ENCODE measurements at regions not wholly inside any gene's neighbourhood (a gene's known extent, or its start where the extent isn't known, plus 50 kb on each side); places are given as distances from the start of the nearest gene placed in this dataset.

DNA sequence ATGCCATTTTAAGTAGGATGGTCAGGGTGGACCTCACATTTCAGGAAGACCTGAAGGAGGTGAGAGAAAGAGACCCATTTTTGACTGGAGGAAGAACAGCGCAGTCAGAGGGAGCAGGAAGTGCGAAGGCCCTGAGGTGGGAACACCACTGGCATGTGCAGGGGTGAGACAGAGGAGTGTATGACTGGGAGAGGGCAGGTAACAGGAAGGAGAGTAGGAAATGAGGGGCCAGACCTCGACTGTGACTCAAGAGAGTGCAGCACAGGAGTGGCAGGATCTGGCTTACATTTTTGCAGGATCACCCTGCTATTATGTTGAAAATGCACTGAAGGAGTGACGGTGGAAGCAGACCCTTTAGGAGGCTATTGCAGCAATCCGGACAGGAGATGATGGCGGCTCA, 117.7 kb upstream of the CDYL start:
- H3K36me3 Mint-ChIP-seq (ENCODE audit: low read depth) = no peaks in the 10 kb centered on the region
- no peaks in the 10 kb centered on the region for H3K9me3 Mint-ChIP-seq
- TF ChIP-seq, protein P1, sequence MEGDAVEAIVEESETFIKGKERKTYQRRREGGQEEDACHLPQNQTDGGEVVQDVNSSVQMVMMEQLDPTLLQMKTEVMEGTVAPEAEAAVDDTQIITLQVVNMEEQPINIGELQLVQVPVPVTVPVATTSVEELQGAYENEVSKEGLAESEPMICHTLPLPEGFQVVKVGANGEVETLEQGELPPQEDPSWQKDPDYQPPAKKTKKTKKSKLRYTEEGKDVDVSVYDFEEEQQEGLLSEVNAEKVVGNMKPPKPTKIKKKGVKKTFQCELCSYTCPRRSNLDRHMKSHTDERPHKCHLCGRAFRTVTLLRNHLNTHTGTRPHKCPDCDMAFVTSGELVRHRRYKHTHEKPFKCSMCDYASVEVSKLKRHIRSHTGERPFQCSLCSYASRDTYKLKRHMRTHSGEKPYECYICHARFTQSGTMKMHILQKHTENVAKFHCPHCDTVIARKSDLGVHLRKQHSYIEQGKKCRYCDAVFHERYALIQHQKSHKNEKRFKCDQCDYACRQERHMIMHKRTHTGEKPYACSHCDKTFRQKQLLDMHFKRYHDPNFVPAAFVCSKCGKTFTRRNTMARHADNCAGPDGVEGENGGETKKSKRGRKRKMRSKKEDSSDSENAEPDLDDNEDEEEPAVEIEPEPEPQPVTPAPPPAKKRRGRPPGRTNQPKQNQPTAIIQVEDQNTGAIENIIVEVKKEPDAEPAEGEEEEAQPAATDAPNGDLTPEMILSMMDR (conservative IDR thresholded peaks at IDR 0.05) = no peak
- 85 to 89% methylated on average over 6 of the region's 6 CpGs for WGBS, 2 experiments (ENCODE audit: insufficient coverage in 1 of 2, insufficient read length in 1 of 2)
- H3K4me3 Mint-ChIP-seq = no peak overlapping the region
- Histone ChIP-seq H3K27me3 (ENCODE audit: control insufficient read depth, insufficient read depth, low read length, poor library complexity, severe bottlenecking) (no peaks in the 10 kb centered on the region), H3K27ac (ENCODE audit: low read depth, low read length) (no peak overlapping the region), H3K9ac (ENCODE audit: extremely low read depth, low read length, poor library complexity, severe bottlenecking) (no peak overlapping the region), H3K36me3 (ENCODE audit: control insufficient read depth, insufficient read depth, low read length) (no peaks in the 10 kb centered on the region), H3K4me1 (ENCODE audit: control insufficient read depth, insufficient read depth, low read length) (peaks cover 5% of the 10 kb centered on the region), H3K9me3 (ENCODE audit: control insufficient read depth, low read length) (no peaks in the 10 kb centered on the region), H3K4me3 (ENCODE audit: low read length) (no peak overlapping the region)
- H3K27me3 Mint-ChIP-seq (ENCODE audit: insufficient read depth) = peaks cover 6% of the 10 kb centered on the region
- no peak for DNase-seq
- H3K27ac Mint-ChIP-seq = no peak overlapping the region
- peaks cover 26% of the 10 kb centered on the region for H3K4me1 Mint-ChIP-seq

DNA sequence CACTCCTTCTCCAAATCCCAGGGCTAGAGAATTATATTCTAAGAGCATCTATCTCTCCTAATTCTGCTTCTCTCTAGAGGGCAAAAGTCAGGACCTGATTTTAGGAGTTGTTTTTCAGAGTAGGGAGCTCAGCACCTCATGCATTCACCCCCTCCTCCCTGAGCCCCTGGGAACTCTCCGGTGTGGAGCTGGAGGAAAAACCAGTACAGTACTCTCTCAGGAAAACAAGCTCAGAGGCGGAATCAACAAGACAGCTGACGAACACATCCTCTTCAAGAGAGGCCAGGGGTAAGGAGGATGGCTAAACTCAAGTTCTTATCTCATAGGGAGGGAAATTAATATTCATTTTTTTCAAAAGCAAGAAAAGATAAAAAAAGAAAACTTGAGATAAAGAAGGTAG, 120.1 kb upstream of the CDYL start:
- no peak overlapping the region for H3K27ac Mint-ChIP-seq
- TF ChIP-seq, protein P1 (conservative IDR thresholded peaks at IDR 0.05) = no peak
- peaks cover 6% of the 10 kb centered on the region for H3K27me3 Mint-ChIP-seq (ENCODE audit: insufficient read depth)
- Histone ChIP-seq H3K9me3 (ENCODE audit: control insufficient read depth, low read length) (peaks cover 19% of the 10 kb centered on the region), H3K36me3 (ENCODE audit: control insufficient read depth, insufficient read depth, low read length) (no peaks in the 10 kb centered on the region), H3K4me3 (ENCODE audit: low read length) (no peak overlapping the region), H3K9ac (ENCODE audit: extremely low read depth, low read length, poor library complexity, severe bottlenecking) (no peak overlapping the region), H3K4me1 (ENCODE audit: control insufficient read depth, insufficient read depth, low read length) (peaks cover 5% of the 10 kb centered on the region), H3K27me3 (ENCODE audit: control insufficient read depth, insufficient read depth, low read length, poor library complexity, severe bottlenecking) (no peaks in the 10 kb centered on the region), H3K27ac (ENCODE audit: low read depth, low read length) (no peak overlapping the region)
- peaks cover 22% of the 10 kb centered on the region for H3K4me1 Mint-ChIP-seq
- H3K9me3 Mint-ChIP-seq = peaks cover 15% of the 10 kb centered on the region
- no peaks in the 10 kb centered on the region for H3K36me3 Mint-ChIP-seq (ENCODE audit: low read depth)
- no peak for DNase-seq
- WGBS, 2 experiments (ENCODE audit: insufficient coverage in 1 of 2, insufficient read length in 1 of 2) = 77% methylated on average over 3 of the region's 3 CpGs; no CpG with 5 or more reads in 1 of the 2 experiments
- no peak overlapping the region for H3K4me3 Mint-ChIP-seq

DNA sequence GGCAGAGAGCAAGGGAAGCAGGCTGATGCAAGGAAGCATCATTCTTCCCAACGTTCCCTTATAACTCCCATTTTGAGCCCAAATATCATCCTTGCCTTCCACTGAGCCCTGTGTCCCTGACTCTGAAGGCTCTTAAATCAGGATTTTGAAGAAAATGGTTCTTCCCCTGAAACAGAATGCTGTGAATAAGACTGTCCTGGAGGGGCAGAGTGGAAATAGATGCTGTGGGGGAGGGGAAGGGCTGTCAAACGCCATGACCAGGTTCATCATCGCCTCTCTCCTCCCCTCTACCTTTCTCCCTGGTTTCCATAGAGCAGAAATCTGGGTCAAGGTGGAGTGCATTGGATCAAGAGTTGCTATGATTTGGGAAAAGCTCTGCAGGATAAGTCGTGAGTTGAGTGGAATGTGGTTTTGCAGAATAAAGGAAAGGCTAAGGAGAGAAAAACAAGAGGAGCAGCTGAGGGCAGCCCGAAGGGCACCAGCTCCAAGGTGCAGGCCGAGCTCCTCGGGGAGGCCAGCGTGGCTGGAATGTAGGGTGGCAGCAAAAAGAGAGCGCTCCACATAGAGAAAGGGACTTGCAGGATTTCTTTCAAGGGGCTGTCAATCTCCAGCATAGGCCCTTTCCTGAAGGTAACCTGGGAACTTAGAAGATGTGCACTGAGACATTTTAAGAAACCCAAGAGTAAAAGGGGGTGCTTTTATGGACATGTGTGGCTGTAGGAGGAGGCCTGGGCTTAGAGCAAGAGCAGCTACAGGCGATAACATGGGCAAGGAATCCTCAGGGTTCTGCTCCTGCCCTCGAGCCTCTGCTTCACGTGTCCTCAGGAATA, 120.8 kb upstream of the CDYL start:
- WGBS, 2 experiments (ENCODE audit: insufficient coverage in 1 of 2, insufficient read length in 1 of 2) = 78 to 79% methylated on average over 9 to 10 of the region's 12 CpGs
- Mint-ChIP-seq H3K27me3 (ENCODE audit: insufficient read depth) (peaks cover 6% of the 10 kb centered on the region), H3K9me3 (peaks cover 15% of the 10 kb centered on the region), H3K4me1 (peaks cover 18% of the 10 kb centered on the region), H3K27ac (no peak overlapping the region), H3K36me3 (ENCODE audit: low read depth) (no peaks in the 10 kb centered on the region), H3K4me3 (no peak overlapping the region)
- Histone ChIP-seq H3K27me3 (ENCODE audit: control insufficient read depth, insufficient read depth, low read length, poor library complexity, severe bottlenecking) (no peaks in the 10 kb centered on the region), H3K36me3 (ENCODE audit: control insufficient read depth, insufficient read depth, low read length) (no peaks in the 10 kb centered on the region), H3K4me3 (ENCODE audit: low read length) (no peak overlapping the region), H3K9ac (ENCODE audit: extremely low read depth, low read length, poor library complexity, severe bottlenecking) (no peak overlapping the region), H3K27ac (ENCODE audit: low read depth, low read length) (no peak overlapping the region), H3K9me3 (ENCODE audit: control insufficient read depth, low read length) (peaks cover 19% of the 10 kb centered on the region), H3K4me1 (ENCODE audit: control insufficient read depth, insufficient read depth, low read length) (peaks cover 5% of the 10 kb centered on the region)
- DNase-seq = no peak
- TF ChIP-seq, protein P1 (conservative IDR thresholded peaks at IDR 0.05) = no peak

All from endodermal cell (in vitro differentiated cells).